Upper lobe of right lung (tissue), 1 donor: ENCODE measurements at regions not wholly inside any gene's neighbourhood (a gene's known extent, or its start where the extent isn't known, plus 50 kb on each side); places are given as distances from the start of the nearest gene placed in this dataset.
A peak's percentile ranks its signal among the peaks of the same experiment; 100 is the strongest.
"Not testable (repeated sequence)": the region's sequence is repeated elsewhere in the genome, so short reads cannot be mapped to it uniquely, and the experiment has no call there.

Source experiments
- ATAC-seq: fragments of 200-7000 bp; cut with Tn5 transposase; one replicate; pipeline ENCODE4 v1.9.1; 2020; ENCODE audit warnings: mild to moderate bottlenecking, moderate library complexity
- DNase-seq: peaks from one replicate; pipeline ENCODE4 v3.0.0-alpha.2; 2020
- H3K27ac ChIP-seq: fragments of 200-600 bp; one replicate; pipeline ENCODE4 v1.8.0; 2022
- H3K27me3 ChIP-seq: fragments of 200-600 bp; one replicate; pipeline ENCODE4 v1.8.0; 2022; ENCODE audit warnings: mild to moderate bottlenecking
- H3K36me3 ChIP-seq: fragments of 200-600 bp; one replicate; pipeline ENCODE4 v1.8.0; 2022
- H3K4me1 ChIP-seq: fragments of 200-600 bp; one replicate; pipeline ENCODE4 v1.8.0; 2022
- H3K4me3 ChIP-seq: fragments of 200-600 bp; one replicate; pipeline ENCODE4 v1.8.0; 2022; ENCODE audit warnings: mild to moderate bottlenecking
- H3K9me3 ChIP-seq: fragments of 200-600 bp; one replicate; pipeline ENCODE4 v1.8.0; 2022
- intact Hi-C: fragments of 100-400 bp; cut with DNase I; formaldehyde crosslinking; loops from one replicate; pipeline ENCODE4 v1.11.0; 2022
- TF ChIP-seq, protein P1 (sequence below): fragments of 200-600 bp; IDR thresholded peaks from one replicate; pipeline ENCODE4 v1.8.0; 2022; ENCODE audit warnings: antibody characterized with exemption
- donor health status: DM: no; HTN: yes; CAD: no; lungs with severe emphysema.

DNA sequence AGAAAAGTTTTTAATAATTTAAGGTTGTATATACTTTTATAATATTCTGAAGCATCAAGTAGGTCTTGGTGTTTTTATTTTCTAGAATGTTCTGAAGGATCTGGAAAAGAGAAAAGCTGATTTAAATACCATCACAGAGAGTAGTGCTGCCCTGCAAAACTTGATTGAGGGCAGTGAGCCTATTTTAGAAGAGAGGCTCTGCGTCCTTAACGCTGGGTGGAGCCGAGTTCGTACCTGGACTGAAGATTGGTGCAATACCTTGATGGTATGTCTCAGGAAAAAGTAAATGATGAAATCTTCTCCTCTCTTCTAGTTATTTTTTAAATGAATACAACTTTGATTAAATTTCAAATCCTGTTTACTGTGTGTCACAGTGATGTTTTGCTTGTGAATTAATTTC lies 225.7 kb downstream of the UTRN start:
- H3K4me3 ChIP-seq = no peak overlapping the region
- H3K4me1 ChIP-seq = no peaks in the 10 kb centered on the region
- intact Hi-C loops = no loop called here
- no peaks in the 10 kb centered on the region for H3K9me3 ChIP-seq
- TF ChIP-seq, protein P1, sequence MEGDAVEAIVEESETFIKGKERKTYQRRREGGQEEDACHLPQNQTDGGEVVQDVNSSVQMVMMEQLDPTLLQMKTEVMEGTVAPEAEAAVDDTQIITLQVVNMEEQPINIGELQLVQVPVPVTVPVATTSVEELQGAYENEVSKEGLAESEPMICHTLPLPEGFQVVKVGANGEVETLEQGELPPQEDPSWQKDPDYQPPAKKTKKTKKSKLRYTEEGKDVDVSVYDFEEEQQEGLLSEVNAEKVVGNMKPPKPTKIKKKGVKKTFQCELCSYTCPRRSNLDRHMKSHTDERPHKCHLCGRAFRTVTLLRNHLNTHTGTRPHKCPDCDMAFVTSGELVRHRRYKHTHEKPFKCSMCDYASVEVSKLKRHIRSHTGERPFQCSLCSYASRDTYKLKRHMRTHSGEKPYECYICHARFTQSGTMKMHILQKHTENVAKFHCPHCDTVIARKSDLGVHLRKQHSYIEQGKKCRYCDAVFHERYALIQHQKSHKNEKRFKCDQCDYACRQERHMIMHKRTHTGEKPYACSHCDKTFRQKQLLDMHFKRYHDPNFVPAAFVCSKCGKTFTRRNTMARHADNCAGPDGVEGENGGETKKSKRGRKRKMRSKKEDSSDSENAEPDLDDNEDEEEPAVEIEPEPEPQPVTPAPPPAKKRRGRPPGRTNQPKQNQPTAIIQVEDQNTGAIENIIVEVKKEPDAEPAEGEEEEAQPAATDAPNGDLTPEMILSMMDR = no peak
- no peaks in the 10 kb centered on the region for H3K27me3 ChIP-seq
- ATAC-seq (peak; percentile 69), DNase-seq (no peak)
- no peak overlapping the region for H3K27ac ChIP-seq
- H3K36me3 ChIP-seq = peaks cover 55% of the 10 kb centered on the region

DNA sequence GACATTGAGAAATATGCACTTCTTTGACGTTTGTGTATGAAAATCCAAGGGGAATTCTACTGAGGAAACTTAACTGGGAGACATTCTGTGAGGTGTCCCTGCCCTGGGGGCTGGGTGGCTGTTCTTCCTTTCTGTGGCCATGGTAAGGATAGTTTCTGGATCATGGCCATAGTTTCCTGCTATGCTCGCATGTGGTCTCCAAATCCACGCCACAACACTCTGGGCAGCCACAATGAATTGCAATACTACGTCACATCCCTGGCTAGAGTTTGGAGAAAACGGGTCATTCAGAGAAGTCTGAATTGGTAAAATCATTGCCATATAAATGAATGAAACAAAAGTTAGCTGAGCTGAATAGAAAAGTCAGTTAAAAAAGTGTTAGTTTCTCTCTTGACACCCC lies 230.6 kb downstream of the UTRN start:
- H3K27ac ChIP-seq = no peak overlapping the region
- no peaks in the 10 kb centered on the region for H3K4me1 ChIP-seq
- TF ChIP-seq, protein P1 = no peak
- DNase-seq (no peak), ATAC-seq (no peak)
- H3K4me3 ChIP-seq = no peak overlapping the region
- no peaks in the 10 kb centered on the region for H3K27me3 ChIP-seq
- intact Hi-C loops = no loop called here
- H3K36me3 ChIP-seq = peaks cover 78% of the 10 kb centered on the region
- H3K9me3 ChIP-seq = no peaks in the 10 kb centered on the region

DNA sequence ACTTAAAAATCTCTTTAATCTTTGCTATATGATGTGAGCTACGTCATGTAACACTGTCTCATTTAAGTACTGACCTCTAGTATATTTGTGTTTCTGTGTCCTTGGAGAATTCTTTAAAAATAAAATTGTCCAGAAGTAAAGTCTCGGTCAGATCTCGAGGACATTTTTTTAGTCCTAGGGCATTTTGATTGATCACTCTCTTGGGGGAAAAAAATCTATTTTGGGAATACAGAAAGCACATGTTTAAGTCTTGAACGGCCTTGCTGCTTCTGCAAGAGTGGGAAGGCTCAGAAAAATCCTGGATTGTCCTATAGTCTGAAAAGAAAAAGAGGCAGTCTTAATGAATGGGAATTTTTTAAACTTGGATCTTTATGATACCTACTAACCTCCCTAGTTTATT lies 234.3 kb downstream of the UTRN start:
- Histone ChIP-seq H3K36me3 (peaks cover 95% of the 10 kb centered on the region), H3K9me3 (no peaks in the 10 kb centered on the region), H3K4me3 (no peak overlapping the region), H3K4me1 (no peaks in the 10 kb centered on the region), H3K27me3 (no peaks in the 10 kb centered on the region), H3K27ac (no peak overlapping the region)
- no peak for ATAC-seq
- DNase-seq = no peak
- intact Hi-C loops = no loop called here
- TF ChIP-seq, protein P1 = no peak

DNA sequence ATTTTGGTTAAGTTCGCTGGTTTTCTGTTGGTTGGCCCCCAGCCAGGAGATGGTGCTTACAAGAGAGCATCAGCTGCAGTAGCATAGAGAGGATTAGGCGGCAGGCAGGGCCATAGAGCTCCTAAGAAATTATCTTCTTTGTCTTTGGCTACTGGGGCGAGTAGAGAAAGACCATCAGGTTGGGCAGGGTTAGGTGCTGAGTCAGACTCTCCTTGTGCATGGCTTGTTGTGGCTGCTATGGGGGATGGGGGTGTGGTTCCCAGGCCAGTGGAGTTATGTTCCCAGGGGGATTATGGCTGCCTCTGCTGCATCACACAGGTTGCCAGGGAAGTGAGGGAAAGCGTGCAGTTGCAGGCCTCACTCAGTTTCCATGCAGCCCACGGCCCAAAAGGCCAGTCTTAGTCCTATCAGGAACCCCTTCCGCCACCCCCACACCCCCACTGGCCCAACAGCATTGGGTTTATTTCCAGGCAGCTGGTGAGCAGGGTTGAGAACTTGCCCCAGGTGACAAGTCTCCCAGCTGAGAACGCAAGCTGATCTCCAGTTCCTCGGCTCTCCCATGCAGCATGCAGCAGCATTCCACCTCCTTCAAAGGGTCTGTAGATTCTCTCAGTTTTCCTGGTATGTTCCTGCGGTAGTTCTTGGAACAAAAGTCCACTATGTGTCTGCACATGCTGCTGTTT lies 243.7 kb downstream of the UTRN start:
- intact Hi-C loops = no loop called here
- DNase-seq (no peak), ATAC-seq (no peak)
- Histone ChIP-seq H3K27me3 (no peaks in the 10 kb centered on the region), H3K4me1 (no peaks in the 10 kb centered on the region), H3K9me3 (no peaks in the 10 kb centered on the region), H3K4me3 (no peak overlapping the region), H3K27ac (no peak overlapping the region), H3K36me3 (peaks cover 93% of the 10 kb centered on the region)
- TF ChIP-seq, protein P1 = no peak

DNA sequence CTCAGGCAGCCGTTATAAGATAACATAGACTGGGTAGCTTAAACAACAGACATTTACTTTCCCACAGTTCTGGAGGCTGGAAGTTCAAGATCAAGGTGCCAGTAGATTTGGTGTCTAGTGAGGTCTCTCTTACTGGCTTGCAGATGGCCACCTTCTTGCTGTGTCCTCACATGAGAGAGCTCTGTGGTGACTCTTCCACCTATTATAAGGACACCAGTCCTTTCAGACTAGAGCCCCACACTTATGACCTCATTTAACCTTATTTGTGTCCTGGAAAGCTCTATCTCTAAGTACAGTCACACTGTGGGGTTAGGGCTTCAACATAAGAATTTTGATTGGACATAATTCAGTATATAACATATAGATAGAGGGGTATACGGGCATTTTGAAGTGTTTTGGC lies 245.0 kb downstream of the UTRN start:
- DNase-seq (no peak), ATAC-seq (no peak)
- H3K4me3 ChIP-seq = no peak overlapping the region
- intact Hi-C loops = no loop called here
- H3K36me3 ChIP-seq = peaks cover 95% of the 10 kb centered on the region
- H3K27me3 ChIP-seq = no peaks in the 10 kb centered on the region
- no peak overlapping the region for H3K27ac ChIP-seq
- no peaks in the 10 kb centered on the region for H3K9me3 ChIP-seq
- TF ChIP-seq, protein P1 = no peak
- no peaks in the 10 kb centered on the region for H3K4me1 ChIP-seq

DNA sequence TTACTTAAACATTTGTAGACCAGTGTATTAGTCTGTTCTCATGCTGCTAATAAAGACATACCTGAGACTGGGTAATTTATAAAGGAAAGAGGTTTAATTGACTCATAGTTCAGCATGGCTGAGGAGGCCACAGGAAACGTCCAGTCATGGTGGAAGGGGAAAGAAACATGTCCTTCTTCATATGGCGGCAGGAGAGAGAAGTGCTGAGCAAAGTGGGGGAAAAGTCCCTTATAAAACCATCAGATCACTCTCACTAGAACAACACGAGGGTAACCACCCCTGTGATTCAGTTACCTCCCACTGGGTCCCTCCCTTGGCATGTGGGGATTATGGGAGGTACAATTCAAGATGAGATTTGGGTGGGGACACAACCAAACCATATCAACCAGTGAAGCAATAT lies 247.1 kb downstream of the UTRN start:
- ATAC-seq, H3K27ac ChIP-seq, DNase-seq, H3K4me1 ChIP-seq, intact Hi-C loops, H3K4me3 ChIP-seq, H3K9me3 ChIP-seq, H3K27me3 ChIP-seq: not testable (repeated sequence)
- H3K36me3 ChIP-seq = peaks cover 77% of the 10 kb centered on the region
